ENCODE measurements at regions not wholly inside any gene's neighbourhood (a gene's known extent, or its start where the extent isn't known, plus 50 kb on each side); places are given as distances from the start of the nearest gene placed in this dataset.

GRCh38 chr13:103715335-103715734 lies 649.1 kb upstream of the SLC10A2 start:
- TF ChIP-seq, protein P1, sequence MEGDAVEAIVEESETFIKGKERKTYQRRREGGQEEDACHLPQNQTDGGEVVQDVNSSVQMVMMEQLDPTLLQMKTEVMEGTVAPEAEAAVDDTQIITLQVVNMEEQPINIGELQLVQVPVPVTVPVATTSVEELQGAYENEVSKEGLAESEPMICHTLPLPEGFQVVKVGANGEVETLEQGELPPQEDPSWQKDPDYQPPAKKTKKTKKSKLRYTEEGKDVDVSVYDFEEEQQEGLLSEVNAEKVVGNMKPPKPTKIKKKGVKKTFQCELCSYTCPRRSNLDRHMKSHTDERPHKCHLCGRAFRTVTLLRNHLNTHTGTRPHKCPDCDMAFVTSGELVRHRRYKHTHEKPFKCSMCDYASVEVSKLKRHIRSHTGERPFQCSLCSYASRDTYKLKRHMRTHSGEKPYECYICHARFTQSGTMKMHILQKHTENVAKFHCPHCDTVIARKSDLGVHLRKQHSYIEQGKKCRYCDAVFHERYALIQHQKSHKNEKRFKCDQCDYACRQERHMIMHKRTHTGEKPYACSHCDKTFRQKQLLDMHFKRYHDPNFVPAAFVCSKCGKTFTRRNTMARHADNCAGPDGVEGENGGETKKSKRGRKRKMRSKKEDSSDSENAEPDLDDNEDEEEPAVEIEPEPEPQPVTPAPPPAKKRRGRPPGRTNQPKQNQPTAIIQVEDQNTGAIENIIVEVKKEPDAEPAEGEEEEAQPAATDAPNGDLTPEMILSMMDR (IDR thresholded peaks at IDR 0.05) = no peak
- TF ChIP-seq POLR2A (IDR thresholded peaks at IDR 0.05) = no peak

Data from thyroid gland (tissue), 4 donors.